ENCODE measurements at regions not wholly inside any gene's neighbourhood (a gene's known extent, or its start where the extent isn't known, plus 50 kb on each side); places are given as distances from the start of the nearest gene placed in this dataset.

DNA sequence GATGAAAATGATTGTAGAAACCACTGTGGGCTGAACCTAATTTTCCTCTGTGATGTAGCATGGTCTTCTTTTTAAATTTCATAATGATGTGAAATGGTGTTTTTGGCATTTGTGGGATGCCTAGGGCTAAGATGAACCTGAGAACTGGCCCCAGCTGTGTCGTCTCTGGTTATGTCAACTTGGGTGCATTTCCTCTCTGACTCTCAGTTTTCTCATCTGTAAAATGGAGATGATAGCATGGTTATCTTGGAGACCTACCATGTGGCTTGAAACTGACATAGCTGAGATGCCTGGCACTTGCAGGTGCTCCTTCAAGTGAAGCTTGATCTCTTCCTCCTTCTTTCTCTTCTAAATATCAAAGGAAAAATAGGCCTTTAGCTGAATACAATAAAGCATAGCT is 77.8 kb downstream of the BOD1 start:
- Histone ChIP-seq H3K79me2 (ENCODE audit: insufficient read depth, low read length) (no peaks in the 10 kb centered on the region), H3K9me3 (ENCODE audit: insufficient read depth, low read length) (no peaks in the 10 kb centered on the region), H3K9me2 (replicated peaks; ENCODE audit: insufficient read depth, low read length) (no peaks in the 10 kb centered on the region), H4K20me1 (ENCODE audit: low read depth, low read length) (no peaks in the 10 kb centered on the region), H3K4me2 (ENCODE audit: low read depth, low read length, poor library complexity, severe bottlenecking) (no peak overlapping the region), H3K4me3 (ENCODE audit: insufficient read depth, low read length, poor library complexity, severe bottlenecking) (no peak overlapping the region), H3K27ac (ENCODE audit: low read depth, low read length) (no peak overlapping the region), H3F3A (ENCODE audit: insufficient read depth) (no peaks in the 10 kb centered on the region), H3K36me3 (ENCODE audit: low read length) (no peaks in the 10 kb centered on the region), H3K27me3 (ENCODE audit: low read length) (no peaks in the 10 kb centered on the region), H2AFZ (ENCODE audit: low read depth, low read length, severe bottlenecking) (no peak overlapping the region), H3K9ac (ENCODE audit: low read length) (no peak overlapping the region)
- TF ChIP-seq CTCF (IDR thresholded peaks at IDR 0.05; ENCODE audit: insufficient read depth, low read length, poor library complexity, severe bottlenecking) (no peak), EZH2phosphoT487 (conservative IDR thresholded peaks at IDR 0.05; ENCODE audit: low read length) (no peak)

DNA sequence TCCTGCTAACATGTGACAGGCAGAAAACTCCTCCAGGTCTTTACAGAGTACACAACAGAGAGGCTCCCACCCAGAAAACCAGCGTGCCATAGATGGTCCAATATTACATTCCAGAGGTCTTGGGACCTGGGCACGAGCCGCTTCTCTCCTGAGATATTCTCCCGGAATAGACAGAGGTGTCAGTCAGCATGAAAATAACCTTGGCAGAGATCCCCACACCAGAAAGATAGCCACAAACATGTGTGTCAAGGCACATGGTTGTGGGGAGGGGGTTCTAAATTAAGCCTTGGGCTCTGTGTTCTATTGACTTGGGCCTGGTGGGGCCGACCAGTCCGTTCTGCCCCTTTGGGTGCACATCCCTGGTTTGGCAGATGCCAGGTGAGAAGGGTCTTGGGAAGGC is 78.4 kb downstream of the BOD1 start:
- H2AFZ ChIP-seq (ENCODE audit: low read depth, low read length, severe bottlenecking), result no peak overlapping the region
- H3K4me3 ChIP-seq (ENCODE audit: insufficient read depth, low read length, poor library complexity, severe bottlenecking), result no peak overlapping the region
- no peaks in the 10 kb centered on the region for H3K27me3 ChIP-seq (ENCODE audit: low read length)
- H3K27ac ChIP-seq (ENCODE audit: low read depth, low read length), result no peak overlapping the region
- H3K4me2 ChIP-seq (ENCODE audit: low read depth, low read length, poor library complexity, severe bottlenecking), result no peak overlapping the region
- H3F3A ChIP-seq (ENCODE audit: insufficient read depth), result no peaks in the 10 kb centered on the region
- H3K36me3 ChIP-seq (ENCODE audit: low read length), result no peaks in the 10 kb centered on the region
- H3K9ac ChIP-seq (ENCODE audit: low read length), result no peak overlapping the region
- no peaks in the 10 kb centered on the region for H3K9me2 ChIP-seq (replicated peaks; ENCODE audit: insufficient read depth, low read length)
- H3K9me3 ChIP-seq (ENCODE audit: insufficient read depth, low read length), result no peaks in the 10 kb centered on the region
- H3K79me2 ChIP-seq (ENCODE audit: insufficient read depth, low read length), result no peaks in the 10 kb centered on the region
- no peaks in the 10 kb centered on the region for H4K20me1 ChIP-seq (ENCODE audit: low read depth, low read length)
- no peak for TF ChIP-seq EZH2phosphoT487 (conservative IDR thresholded peaks at IDR 0.05; ENCODE audit: low read length)
- TF ChIP-seq CTCF (IDR thresholded peaks at IDR 0.05; ENCODE audit: insufficient read depth, low read length, poor library complexity, severe bottlenecking), result no peak

GRCh38 chr5:173537228-173537627 is 79.2 kb downstream of the BOD1 start:
- TF ChIP-seq EZH2phosphoT487 (conservative IDR thresholded peaks at IDR 0.05; ENCODE audit: low read length), result no peak
- TF ChIP-seq CTCF (IDR thresholded peaks at IDR 0.05; ENCODE audit: insufficient read depth, low read length, poor library complexity, severe bottlenecking), result no peak
- Histone ChIP-seq H3K4me3 (ENCODE audit: insufficient read depth, low read length, poor library complexity, severe bottlenecking) (no peak overlapping the region), H3K9ac (ENCODE audit: low read length) (no peak overlapping the region), H4K20me1 (ENCODE audit: low read depth, low read length) (no peaks in the 10 kb centered on the region), H3K36me3 (ENCODE audit: low read length) (no peaks in the 10 kb centered on the region), H3F3A (ENCODE audit: insufficient read depth) (no peaks in the 10 kb centered on the region), H3K79me2 (ENCODE audit: insufficient read depth, low read length) (no peaks in the 10 kb centered on the region), H3K9me2 (replicated peaks; ENCODE audit: insufficient read depth, low read length) (no peaks in the 10 kb centered on the region), H3K27ac (ENCODE audit: low read depth, low read length) (no peak overlapping the region), H3K27me3 (ENCODE audit: low read length) (no peaks in the 10 kb centered on the region), H3K4me2 (ENCODE audit: low read depth, low read length, poor library complexity, severe bottlenecking) (no peak overlapping the region), H3K9me3 (ENCODE audit: insufficient read depth, low read length) (no peaks in the 10 kb centered on the region), H2AFZ (ENCODE audit: low read depth, low read length, severe bottlenecking) (no peak overlapping the region)

All from SU-DHL-6 (cell line).